Cardiac fibroblast (primary cell): ENCODE measurements at regions not wholly inside any gene's neighbourhood (a gene's known extent, or its start where the extent isn't known, plus 50 kb on each side); places are given as distances from the start of the nearest gene placed in this dataset.
A peak's percentile ranks its signal among the peaks of the same experiment; 100 is the strongest.

Source experiments
- DNase-seq, 2 donors: peaks; one replicate each; pipeline versions ENCODE4 v3.0.0 to v3.0.0-alpha.2; 2010; ENCODE audit warnings: low read depth in 2 of 2
- H3K4me3 ChIP-seq, 2 donors: replicated peaks in 1 of 2; 1 replicate in 1 of 2; 2 replicates in 1 of 2; pipeline ENCODE4 v1.5.1; 2011; ENCODE audit warnings: low read depth in 2 of 2, low read length in 2 of 2, mild to moderate bottlenecking in 2 of 2, moderate library complexity in 1 of 2
- CTCF ChIP-seq: IDR thresholded peaks from one replicate; pipeline ENCODE4 v1.5.1; 2011; ENCODE audit warnings: low read depth, mild to moderate bottlenecking, low read length, inconsistent platforms

DNA sequence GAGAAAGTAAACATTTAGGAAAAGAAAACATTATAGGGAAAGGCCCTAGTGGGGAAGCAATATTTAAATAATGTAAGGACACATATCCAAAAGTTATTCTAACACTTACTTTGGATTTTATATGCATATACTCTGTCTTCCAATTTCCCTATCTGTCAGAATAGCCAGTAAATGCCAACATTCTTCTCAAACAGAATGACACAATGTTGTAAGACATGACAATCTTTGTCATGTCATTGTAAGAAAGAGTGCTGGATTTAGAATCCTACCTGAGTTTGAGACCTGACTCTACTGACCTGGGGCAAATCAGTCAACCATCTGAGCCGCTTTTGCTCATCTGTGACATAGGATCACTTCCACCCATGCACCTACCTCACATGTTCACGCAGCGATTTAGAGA, 198.3 kb downstream of the PHLDA1 start:
- no peak for DNase-seq
- TF ChIP-seq CTCF = no peak
- no peak overlapping the region for H3K4me3 ChIP-seq

GRCh38 chr12:75831402-75831801, 200.2 kb downstream of the PHLDA1 start:
- TF ChIP-seq CTCF = no peak
- peak in 1 of 2 donors; percentile 77 for DNase-seq
- no peak overlapping the region for H3K4me3 ChIP-seq

- no peak for TF ChIP-seq CTCF
- no peak overlapping the region for H3K4me3 ChIP-seq
- no peak for DNase-seq
Observed at GRCh38 chr12:75827061-75827460, 204.5 kb downstream of the PHLDA1 start.

DNA sequence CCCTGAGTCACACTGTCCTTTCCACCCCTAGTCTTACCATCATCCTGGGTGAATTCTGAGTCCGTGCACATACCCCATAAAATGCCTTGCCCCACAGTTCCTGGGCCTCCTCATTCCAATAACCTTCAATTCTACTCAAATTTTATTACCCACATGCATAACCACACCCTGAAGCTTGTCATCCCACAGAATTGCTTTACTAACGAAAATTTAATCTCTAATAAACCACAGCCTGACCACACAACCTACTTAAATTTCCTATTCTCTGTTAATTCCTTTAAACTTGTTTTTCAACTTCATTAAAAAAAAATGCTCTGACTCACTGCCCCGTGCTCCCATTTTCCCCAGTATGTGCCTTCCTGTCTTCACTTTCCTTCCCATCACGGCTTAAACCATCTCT, 205.9 kb downstream of the PHLDA1 start:
- no peak for TF ChIP-seq CTCF
- peak; percentile 68 to 76 for DNase-seq
- H3K4me3 ChIP-seq = no peak overlapping the region

- no peak for TF ChIP-seq CTCF
- H3K4me3 ChIP-seq = no peak overlapping the region
- no peak for DNase-seq
Observed at GRCh38 chr12:75823475-75823874, 208.1 kb downstream of the PHLDA1 start.

GRCh38 chr12:75822416-75822815, 209.2 kb downstream of the PHLDA1 start:
- DNase-seq = no peak
- H3K4me3 ChIP-seq = no peak overlapping the region
- no peak for TF ChIP-seq CTCF

- TF ChIP-seq CTCF = peak; percentile 3
- no peak overlapping the region for H3K4me3 ChIP-seq
- peak; percentile 76 to 93 for DNase-seq
Observed at GRCh38 chr12:75820848-75821578, 210.6 kb downstream of the PHLDA1 start.
